BLaER1 treated with 17β-estradiol and CSF1 and Interleukin-3, amounts not matched to agents 10 nM and 100 nM (cell line): ENCODE measurements at regions not wholly inside any gene's neighbourhood (a gene's known extent, or its start where the extent isn't known, plus 50 kb on each side); places are given as distances from the start of the nearest gene placed in this dataset.

ENCODE experiments used
- H3K27ac ChIP-seq, 11 experiments: shearing (Covaris generic); formaldehyde crosslinking; 2 replicates each; pipeline ENCODE4 v1.8.1; 2022
- H3K27me3 ChIP-seq, 11 experiments: shearing (Covaris generic); formaldehyde crosslinking; 2 replicates each; pipeline ENCODE4 v1.8.1; 2022
- H3K36me3 ChIP-seq, 11 experiments: shearing (Covaris generic); formaldehyde crosslinking; 2 replicates each; pipeline ENCODE4 v1.8.1; 2022
- H3K4me1 ChIP-seq, 10 experiments: shearing (Covaris generic); formaldehyde crosslinking; 2 replicates each; pipeline ENCODE4 v1.8.1; 2022
- H3K4me2 ChIP-seq, 11 experiments: shearing (Covaris generic); formaldehyde crosslinking; 2 replicates each; pipeline ENCODE4 v1.8.1; 2022
- H3K4me3 ChIP-seq, 10 experiments: shearing (Covaris generic); formaldehyde crosslinking; 2 replicates each; pipeline ENCODE4 v1.8.1; 2022
- H3K9ac ChIP-seq, 11 experiments: shearing (Covaris generic); formaldehyde crosslinking; 2 replicates each; pipeline ENCODE4 v1.8.1; 2022
- H3K9me3 ChIP-seq, 11 experiments: shearing (Covaris generic); formaldehyde crosslinking; replicated peaks in 1 of 11; 2 replicates each; pipeline ENCODE4 v1.8.1; 2022
- H4K20me1 ChIP-seq, 11 experiments: shearing (Covaris generic); formaldehyde crosslinking; 2 replicates each; pipeline ENCODE4 v1.8.1; 2022
- Cebpa-rat ChIP-seq, 11 experiments: shearing (Covaris generic); IDR thresholded peaks; 2 replicates each; pipeline ENCODE4 v1.8.1; 2022

- Histone ChIP-seq H3K36me3 (no peaks in the 10 kb centered on the region), H3K27me3 (no peaks in the 10 kb centered on the region), H3K9me3 (no peaks in the 10 kb centered on the region), H3K4me2 (no peak overlapping the region), H3K9ac (no peak overlapping the region), H3K4me3 (no peak overlapping the region), H4K20me1 (no peaks in the 10 kb centered on the region), H3K27ac (no peak overlapping the region), H3K4me1 (no peaks in the 10 kb centered on the region)
- no peak for TF ChIP-seq Cebpa-rat (IDR thresholded peaks at IDR 0.05)
Measured at GRCh38 chr11:96652516-96652915, 262.7 kb downstream of the JRKL start.

- Histone ChIP-seq H4K20me1 (no peaks in the 10 kb centered on the region), H3K4me1 (no peaks in the 10 kb centered on the region), H3K27me3 (no peaks in the 10 kb centered on the region), H3K36me3 (no peaks in the 10 kb centered on the region), H3K4me2 (no peak overlapping the region), H3K27ac (no peak overlapping the region), H3K9me3 (no peaks in the 10 kb centered on the region), H3K9ac (no peak overlapping the region), H3K4me3 (no peak overlapping the region)
- TF ChIP-seq Cebpa-rat (IDR thresholded peaks at IDR 0.05): no peak
Measured at GRCh38 chr11:96655474-96655873, 265.7 kb downstream of the JRKL start.

DNA sequence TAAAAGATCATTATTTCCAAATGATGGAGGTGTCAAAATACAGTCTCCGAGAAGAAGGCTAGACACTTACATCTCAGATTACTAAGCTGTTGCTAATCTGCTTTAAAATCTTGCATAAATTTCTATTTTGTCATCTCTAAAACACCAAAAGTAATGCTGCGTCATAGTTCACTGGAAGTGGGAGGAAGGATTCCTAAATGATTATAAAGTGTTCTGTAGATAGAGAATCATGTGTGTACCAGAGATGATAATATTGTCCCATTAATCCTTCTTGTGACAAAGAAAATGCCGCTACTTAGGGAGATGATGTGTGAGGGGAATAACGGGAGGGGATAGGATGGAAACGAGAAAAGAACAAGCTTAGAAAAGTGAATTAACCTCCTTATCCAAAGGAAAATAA, 268.6 kb downstream of the JRKL start:
- Histone ChIP-seq H3K9me3 (no peaks in the 10 kb centered on the region), H4K20me1 (no peaks in the 10 kb centered on the region), H3K4me3 (no peak overlapping the region), H3K9ac (no peak overlapping the region), H3K27ac (no peak overlapping the region), H3K27me3 (no peaks in the 10 kb centered on the region), H3K4me1 (no peaks in the 10 kb centered on the region), H3K36me3 (no peaks in the 10 kb centered on the region), H3K4me2 (no peak overlapping the region)
- TF ChIP-seq Cebpa-rat (IDR thresholded peaks at IDR 0.05): no peak

GRCh38 chr11:96664110-96664509, 274.3 kb downstream of the JRKL start:
- no peaks in the 10 kb centered on the region for H4K20me1 ChIP-seq
- no peak overlapping the region for H3K4me3 ChIP-seq
- no peaks in the 10 kb centered on the region for H3K36me3 ChIP-seq
- H3K4me1 ChIP-seq: no peaks in the 10 kb centered on the region
- no peak for TF ChIP-seq Cebpa-rat (IDR thresholded peaks at IDR 0.05)
- H3K9ac ChIP-seq: no peak overlapping the region
- no peaks in the 10 kb centered on the region for H3K27me3 ChIP-seq
- no peaks in the 10 kb centered on the region for H3K9me3 ChIP-seq
- H3K4me2 ChIP-seq: no peak overlapping the region
- H3K27ac ChIP-seq: no peak overlapping the region

DNA sequence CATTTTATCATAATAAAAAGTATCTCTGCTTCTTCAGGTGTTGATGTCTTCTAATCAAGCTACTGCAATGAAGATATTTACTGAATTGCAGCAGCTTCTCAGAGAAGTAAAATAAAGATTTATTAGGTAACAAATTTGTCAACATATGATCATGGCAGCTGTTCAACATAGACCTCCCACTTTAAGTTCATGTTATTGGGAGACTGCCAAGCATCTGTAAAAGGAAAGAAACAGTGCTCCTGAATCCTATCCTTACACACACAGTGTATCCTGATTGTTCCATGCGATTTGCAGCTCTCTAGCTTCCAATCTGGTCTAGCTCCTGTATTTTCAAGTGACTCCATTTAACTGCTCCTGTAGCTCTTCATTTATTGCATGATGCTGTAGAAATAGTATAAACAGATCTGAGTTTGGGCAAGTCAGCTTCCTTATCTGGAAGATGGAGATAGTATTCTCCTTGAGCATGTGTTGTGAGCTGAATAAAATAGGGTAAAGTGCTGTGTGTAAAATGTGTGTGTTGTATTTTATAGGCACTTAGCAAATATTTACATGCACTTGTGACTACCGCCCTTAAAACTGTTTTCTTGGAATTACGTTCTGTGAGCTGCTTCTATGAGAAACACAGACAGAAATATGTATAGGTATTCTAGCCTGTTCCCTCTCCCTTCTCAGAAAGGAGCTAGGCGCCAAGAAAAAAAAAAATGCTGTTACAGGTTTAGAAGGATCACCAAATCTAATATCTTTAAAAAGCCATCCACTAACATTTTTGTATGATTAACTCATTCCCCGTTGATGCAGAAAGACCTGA, 290.6 kb downstream of the JRKL start:
- Histone ChIP-seq H4K20me1 (no peaks in the 10 kb centered on the region), H3K27me3 (no peaks in the 10 kb centered on the region), H3K9ac (no peak overlapping the region), H3K9me3 (no peaks in the 10 kb centered on the region), H3K4me1 (no peaks in the 10 kb centered on the region), H3K36me3 (no peaks in the 10 kb centered on the region), H3K27ac (no peak overlapping the region), H3K4me3 (no peak overlapping the region), H3K4me2 (no peak overlapping the region)
- no peak for TF ChIP-seq Cebpa-rat (IDR thresholded peaks at IDR 0.05)

- Histone ChIP-seq H3K9ac (no peak overlapping the region), H3K36me3 (no peaks in the 10 kb centered on the region), H4K20me1 (no peaks in the 10 kb centered on the region), H3K27me3 (no peaks in the 10 kb centered on the region), H3K4me3 (no peak overlapping the region), H3K4me2 (no peak overlapping the region), H3K4me1 (no peaks in the 10 kb centered on the region), H3K27ac (no peak overlapping the region), H3K9me3 (no peaks in the 10 kb centered on the region)
- TF ChIP-seq Cebpa-rat (IDR thresholded peaks at IDR 0.05): no peak
Measured at GRCh38 chr11:96681019-96681716, 291.4 kb downstream of the JRKL start.

DNA sequence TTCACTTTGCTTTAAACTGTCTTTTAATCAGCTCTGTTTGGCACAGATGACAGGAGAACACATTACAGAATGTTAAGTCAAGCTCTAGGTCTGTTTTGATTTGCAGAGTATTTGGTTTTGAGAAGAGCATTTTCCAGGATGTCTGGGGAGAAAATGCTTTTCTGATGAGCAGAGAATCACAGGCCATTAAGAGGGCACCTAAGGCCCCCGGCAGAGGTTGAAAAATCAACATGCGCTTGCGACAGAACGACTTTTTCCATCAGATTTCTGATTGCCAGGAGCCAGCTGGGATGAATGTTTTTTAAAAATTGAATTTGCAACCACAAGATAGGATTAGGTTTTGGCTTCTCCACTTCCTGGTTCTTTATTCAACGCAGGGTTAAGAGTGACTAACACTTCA, 304.5 kb downstream of the JRKL start:
- no peak overlapping the region for H3K27ac ChIP-seq
- TF ChIP-seq Cebpa-rat (IDR thresholded peaks at IDR 0.05): no peak
- no peak overlapping the region for H3K4me3 ChIP-seq

DNA sequence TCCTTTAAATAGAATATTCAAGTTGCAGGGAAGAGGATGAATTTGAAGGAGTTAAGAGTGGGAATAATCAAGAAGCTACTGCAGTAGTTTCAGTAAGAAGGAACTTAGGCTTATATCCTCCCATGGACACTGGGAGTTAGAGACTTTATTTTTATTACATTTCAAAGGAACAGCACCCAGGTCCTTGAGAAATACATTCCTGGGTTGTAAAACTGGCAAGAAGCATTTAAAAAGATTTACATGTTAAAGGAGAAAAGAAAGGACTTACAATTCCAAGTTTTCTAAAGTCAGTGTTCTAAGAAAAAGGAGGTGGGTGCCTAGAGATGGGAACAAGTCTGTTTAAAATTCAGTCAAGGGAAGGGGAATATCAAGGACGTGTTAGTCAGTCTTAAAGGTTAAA, 306.9 kb downstream of the JRKL start:
- H3K4me3 ChIP-seq: no peak overlapping the region
- no peak overlapping the region for H3K9ac ChIP-seq
- no peaks in the 10 kb centered on the region for H4K20me1 ChIP-seq
- no peaks in the 10 kb centered on the region for H3K9me3 ChIP-seq
- TF ChIP-seq Cebpa-rat (IDR thresholded peaks at IDR 0.05): no peak
- H3K27ac ChIP-seq: no peak overlapping the region
- no peaks in the 10 kb centered on the region for H3K27me3 ChIP-seq
- no peak overlapping the region for H3K4me2 ChIP-seq
- H3K36me3 ChIP-seq: no peaks in the 10 kb centered on the region
- H3K4me1 ChIP-seq: no peaks in the 10 kb centered on the region

More for the DNA sequence above, 304.5 kb downstream of the JRKL start:
- Histone ChIP-seq H3K36me3 (no peaks in the 10 kb centered on the region), H3K4me2 (no peak overlapping the region), H3K9ac (no peak overlapping the region), H3K9me3 (no peaks in the 10 kb centered on the region), H4K20me1 (no peaks in the 10 kb centered on the region), H3K27me3 (no peaks in the 10 kb centered on the region), H3K4me1 (no peaks in the 10 kb centered on the region)

- H3K27me3 ChIP-seq: no peaks in the 10 kb centered on the region
- no peaks in the 10 kb centered on the region for H3K4me1 ChIP-seq
- H3K9ac ChIP-seq: no peak overlapping the region
- TF ChIP-seq Cebpa-rat (IDR thresholded peaks at IDR 0.05): no peak
- no peaks in the 10 kb centered on the region for H3K9me3 ChIP-seq
- no peaks in the 10 kb centered on the region for H3K36me3 ChIP-seq
- H3K4me3 ChIP-seq: no peak overlapping the region
- H4K20me1 ChIP-seq: no peaks in the 10 kb centered on the region
- H3K4me2 ChIP-seq: no peak overlapping the region
- no peak overlapping the region for H3K27ac ChIP-seq
Measured at GRCh38 chr11:96697466-96697865, 307.7 kb downstream of the JRKL start.

GRCh38 chr11:96704847-96705246, 315.0 kb downstream of the JRKL start:
- Histone ChIP-seq H3K27me3 (no peaks in the 10 kb centered on the region), H3K27ac (no peak overlapping the region), H3K9ac (no peak overlapping the region), H4K20me1 (no peaks in the 10 kb centered on the region), H3K4me1 (no peaks in the 10 kb centered on the region), H3K36me3 (no peaks in the 10 kb centered on the region), H3K4me3 (no peak overlapping the region), H3K4me2 (no peak overlapping the region), H3K9me3 (no peaks in the 10 kb centered on the region)
- TF ChIP-seq Cebpa-rat (IDR thresholded peaks at IDR 0.05): no peak
